GM12873 (cell line): ENCODE measurements at regions not wholly inside any gene's neighbourhood (a gene's known extent, or its start where the extent isn't known, plus 50 kb on each side); places are given as distances from the start of the nearest gene placed in this dataset.

Experiments used
- CTCF ChIP-seq: IDR thresholded peaks from 2 replicates; pipeline ENCODE4 v1.5.1; 2012; ENCODE audit warnings: low read depth, mild to moderate bottlenecking, moderate library complexity, low read length, control low read depth; ENCODE audit not compliant: insufficient read depth; ENCODE audit errors: missing control alignments

- no peak for TF ChIP-seq CTCF
Measured at GRCh38 chr11:109819410-109819809, 273.8 kb upstream of the ZC3H12C start.

- TF ChIP-seq CTCF = no peak
Measured at GRCh38 chr11:109821511-109821910, 271.7 kb upstream of the ZC3H12C start.

GRCh38 chr11:109822436-109823102 is 270.6 kb upstream of the ZC3H12C start:
- no peak for TF ChIP-seq CTCF

- no peak for TF ChIP-seq CTCF
Measured at GRCh38 chr11:109828387-109828786, 264.8 kb upstream of the ZC3H12C start.

- no peak for TF ChIP-seq CTCF
Measured at GRCh38 chr11:109838026-109838425, 255.2 kb upstream of the ZC3H12C start.

GRCh38 chr11:109845437-109845836 is 247.8 kb upstream of the ZC3H12C start:
- no peak for TF ChIP-seq CTCF

GRCh38 chr11:109847621-109848020 is 245.6 kb upstream of the ZC3H12C start:
- no peak for TF ChIP-seq CTCF

- no peak for TF ChIP-seq CTCF
Measured at GRCh38 chr11:109849051-109849450, 244.1 kb upstream of the ZC3H12C start.
